Ectodermal cell (in vitro differentiated cells): ENCODE measurements at regions not wholly inside any gene's neighbourhood (a gene's known extent, or its start where the extent isn't known, plus 50 kb on each side); places are given as distances from the start of the nearest gene placed in this dataset.

Source experiments
- H3K27ac ChIP-seq: 2 replicates; pipeline ENCODE4 v1.7.0; 2013; ENCODE audit warnings: mild to moderate bottlenecking, low read depth, low read length; ENCODE audit not compliant: insufficient read depth, poor library complexity, severe bottlenecking
- H3K27me3 ChIP-seq: 2 replicates; pipeline ENCODE4 v1.7.0; 2013; ENCODE audit warnings: mild to moderate bottlenecking, low read length; ENCODE audit not compliant: insufficient read depth, control insufficient read depth, poor library complexity, severe bottlenecking
- H3K36me3 ChIP-seq: one replicate; pipeline ENCODE4 v1.7.0; 2013; ENCODE audit warnings: low read length; ENCODE audit not compliant: control insufficient read depth, insufficient read depth
- H3K4me1 ChIP-seq: one replicate; pipeline ENCODE4 v1.7.0; 2013; ENCODE audit warnings: low read length; ENCODE audit not compliant: control insufficient read depth, insufficient read depth
- H3K4me3 ChIP-seq: 2 replicates; pipeline ENCODE4 v1.7.0; 2013; ENCODE audit warnings: low read depth, low read length, control low read depth; ENCODE audit not compliant: insufficient read depth
- H3K9me3 ChIP-seq: 2 replicates; pipeline ENCODE4 v1.7.0; 2013; ENCODE audit warnings: mild to moderate bottlenecking, low read length, moderate library complexity; ENCODE audit not compliant: control insufficient read depth
- WGBS, 2 experiments: methylation state at CpG; one replicate each; pipeline ENCODE4 v1.1.7; 2013; ENCODE audit warnings: missing lambda C conversion rate in 2 of 2; 5-methylcytosine and 5-hydroxymethylcytosine counted together

- Histone ChIP-seq H3K4me3 (no peak overlapping the region), H3K4me1 (no peaks in the 10 kb centered on the region), H3K27me3 (no peaks in the 10 kb centered on the region), H3K27ac (no peak overlapping the region), H3K36me3 (no peaks in the 10 kb centered on the region), H3K9me3 (no peaks in the 10 kb centered on the region)
These were observed 390.4 kb upstream of the RGPD4 start for GRCh38 chr2:107436281-107436680.

GRCh38 chr2:107437265-107437664 lies 389.4 kb upstream of the RGPD4 start:
- no peaks in the 10 kb centered on the region for H3K4me1 ChIP-seq

GRCh38 chr2:107437807-107438206 lies 388.9 kb upstream of the RGPD4 start:
- WGBS, 2 experiments: 94 to 97% methylated on average over 2 of the region's 2 CpGs
- H3K4me1 ChIP-seq: no peaks in the 10 kb centered on the region
- H3K36me3 ChIP-seq: no peaks in the 10 kb centered on the region
- no peak overlapping the region for H3K4me3 ChIP-seq
- H3K27ac ChIP-seq: no peak overlapping the region
- no peaks in the 10 kb centered on the region for H3K27me3 ChIP-seq
- no peaks in the 10 kb centered on the region for H3K9me3 ChIP-seq

More at GRCh38 chr2:107437265-107437664, 389.4 kb upstream of the RGPD4 start:
- Histone ChIP-seq H3K27ac (no peak overlapping the region), H3K4me3 (no peak overlapping the region), H3K27me3 (no peaks in the 10 kb centered on the region), H3K9me3 (no peaks in the 10 kb centered on the region), H3K36me3 (no peaks in the 10 kb centered on the region)

- Histone ChIP-seq H3K4me3 (no peak overlapping the region), H3K9me3 (no peaks in the 10 kb centered on the region), H3K27me3 (no peaks in the 10 kb centered on the region), H3K27ac (no peak overlapping the region), H3K36me3 (no peaks in the 10 kb centered on the region), H3K4me1 (peaks cover 7% of the 10 kb centered on the region)
- WGBS, 2 experiments: 100% methylated on average over 1 of the region's 1 CpG
These were observed 378.5 kb upstream of the RGPD4 start for GRCh38 chr2:107448160-107448559.

- Histone ChIP-seq H3K4me3 (no peak overlapping the region), H3K27me3 (no peaks in the 10 kb centered on the region), H3K36me3 (no peaks in the 10 kb centered on the region), H3K9me3 (no peaks in the 10 kb centered on the region), H3K27ac (no peak overlapping the region), H3K4me1 (no peaks in the 10 kb centered on the region)
- 98% methylated on average over 4 of the region's 4 CpGs for WGBS, 2 experiments
These were observed 365.4 kb upstream of the RGPD4 start for GRCh38 chr2:107461301-107461700.

GRCh38 chr2:107462181-107462580 lies 364.5 kb upstream of the RGPD4 start:
- no peaks in the 10 kb centered on the region for H3K9me3 ChIP-seq
- H3K27ac ChIP-seq: no peak overlapping the region
- 95 to 100% methylated on average over 2 of the region's 2 CpGs for WGBS, 2 experiments
- no peaks in the 10 kb centered on the region for H3K27me3 ChIP-seq
- H3K4me3 ChIP-seq: no peak overlapping the region
- no peaks in the 10 kb centered on the region for H3K36me3 ChIP-seq
- H3K4me1 ChIP-seq: no peaks in the 10 kb centered on the region

- H3K27ac ChIP-seq: no peak overlapping the region
- 94 to 96% methylated on average over 2 of the region's 2 CpGs for WGBS, 2 experiments
These were observed 360.5 kb upstream of the RGPD4 start for GRCh38 chr2:107466241-107466640.

GRCh38 chr2:107466984-107467773 lies 359.5 kb upstream of the RGPD4 start:
- WGBS, 2 experiments: 81 to 86% methylated on average over 4 of the region's 4 CpGs
- Histone ChIP-seq H3K4me3 (no peak overlapping the region), H3K27ac (no peak overlapping the region), H3K4me1 (no peaks in the 10 kb centered on the region), H3K27me3 (no peaks in the 10 kb centered on the region), H3K9me3 (no peaks in the 10 kb centered on the region), H3K36me3 (no peaks in the 10 kb centered on the region)

More at GRCh38 chr2:107466241-107466640, 360.5 kb upstream of the RGPD4 start:
- Histone ChIP-seq H3K36me3 (no peaks in the 10 kb centered on the region), H3K27me3 (no peaks in the 10 kb centered on the region), H3K4me3 (no peak overlapping the region), H3K9me3 (no peaks in the 10 kb centered on the region), H3K4me1 (no peaks in the 10 kb centered on the region)

GRCh38 chr2:107469437-107469995 lies 357.2 kb upstream of the RGPD4 start:
- H3K27ac ChIP-seq: no peak overlapping the region
- WGBS, 2 experiments: 95 to 96% methylated on average over 33 to 34 of the region's 34 CpGs
- H3K4me1 ChIP-seq: no peaks in the 10 kb centered on the region
- H3K9me3 ChIP-seq: no peaks in the 10 kb centered on the region
- H3K4me3 ChIP-seq: no peak overlapping the region
- no peaks in the 10 kb centered on the region for H3K36me3 ChIP-seq
- no peaks in the 10 kb centered on the region for H3K27me3 ChIP-seq

GRCh38 chr2:107473150-107473549 lies 353.5 kb upstream of the RGPD4 start:
- Histone ChIP-seq H3K27ac (no peak overlapping the region), H3K36me3 (no peaks in the 10 kb centered on the region), H3K4me3 (no peak overlapping the region), H3K4me1 (no peaks in the 10 kb centered on the region), H3K9me3 (no peaks in the 10 kb centered on the region), H3K27me3 (no peaks in the 10 kb centered on the region)
